Central memory CD4-positive, alpha-beta T cell (primary cell): ENCODE measurements at regions not wholly inside any gene's neighbourhood (a gene's known extent, or its start where the extent isn't known, plus 50 kb on each side); places are given as distances from the start of the nearest gene placed in this dataset.
"Not testable (repeated sequence)": the region's sequence is repeated elsewhere in the genome, so short reads cannot be mapped to it uniquely, and the experiment has no call there.

Source experiments
- DNase-seq: peaks from one replicate; pipeline ENCODE4 v3.0.0; 2022

DNA sequence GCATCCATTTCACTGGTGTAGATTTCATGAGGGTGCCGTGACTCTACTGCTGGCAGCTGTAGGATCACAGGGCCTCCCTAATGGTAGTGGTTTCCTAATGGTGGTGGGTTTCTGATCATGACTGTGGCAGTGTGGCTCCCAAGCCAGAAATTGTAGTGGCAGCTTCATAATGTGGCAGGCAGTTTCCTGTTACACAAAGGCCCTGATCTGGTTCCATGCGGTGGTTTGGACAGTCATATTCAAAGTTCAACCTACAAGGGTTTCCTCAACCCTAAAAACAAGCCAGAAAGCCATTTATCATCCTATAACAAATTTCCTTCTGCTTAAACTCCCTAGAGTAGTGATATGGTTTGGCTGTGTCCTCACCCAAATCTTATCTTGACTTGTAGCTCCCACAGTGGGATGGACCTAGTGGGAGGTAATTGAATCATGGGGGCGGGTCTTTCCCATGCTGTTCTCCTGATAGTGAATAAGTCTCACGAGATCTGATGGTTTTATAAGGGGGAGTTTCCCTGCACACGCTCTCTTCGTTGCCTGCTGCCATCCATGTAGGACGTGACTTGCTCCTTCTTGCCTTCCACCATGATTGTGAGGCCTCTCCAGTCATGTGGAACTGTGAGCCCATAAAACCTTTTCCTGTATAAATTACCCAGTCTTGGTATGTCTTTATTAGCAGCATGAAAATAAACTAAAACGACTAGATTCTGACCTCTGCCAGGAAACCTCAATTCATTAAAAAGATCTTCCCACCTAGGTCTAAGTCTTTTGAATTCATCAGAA, 257.1 kb downstream of the EFCAB11 start:
- no peak for DNase-seq

DNA sequence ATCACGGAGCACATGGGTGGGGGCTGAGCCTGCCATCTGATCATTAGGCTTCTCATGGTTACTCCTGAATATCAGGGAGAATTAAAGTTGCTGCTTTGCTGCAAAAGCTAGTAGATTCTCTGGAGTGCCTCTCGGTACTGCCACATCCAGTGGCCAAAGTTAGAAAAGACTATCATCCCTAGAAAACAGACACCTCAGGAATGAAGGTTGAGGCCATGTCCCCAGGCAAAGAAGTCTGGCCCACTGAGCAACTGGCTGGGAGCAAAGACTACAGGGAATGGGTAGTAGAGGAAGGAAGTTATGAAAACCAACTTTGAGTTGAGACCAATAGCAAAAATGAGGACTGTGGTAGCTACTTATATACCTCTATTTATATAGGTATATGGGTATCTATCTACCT, 258.7 kb downstream of the EFCAB11 start:
- no peak for DNase-seq

DNA sequence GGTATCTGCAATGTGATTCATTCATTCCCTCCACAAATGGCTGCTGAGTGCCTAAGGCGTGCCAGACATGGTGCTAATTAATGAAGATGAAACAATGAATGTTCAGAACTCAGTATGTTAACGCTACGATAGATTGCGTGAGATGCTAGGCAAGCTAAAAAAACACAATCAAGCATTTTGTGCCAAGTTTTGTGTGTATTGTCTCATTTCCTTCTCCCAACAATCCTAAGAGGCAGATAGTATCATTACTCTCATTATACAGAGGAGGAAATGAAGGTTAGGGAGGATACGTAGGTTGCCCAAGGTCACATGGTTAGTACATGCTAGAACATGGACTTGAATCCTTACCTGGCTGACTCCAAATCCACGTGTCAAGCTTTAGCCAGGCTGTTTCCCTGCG, 264.4 kb downstream of the EFCAB11 start:
- no peak for DNase-seq

DNA sequence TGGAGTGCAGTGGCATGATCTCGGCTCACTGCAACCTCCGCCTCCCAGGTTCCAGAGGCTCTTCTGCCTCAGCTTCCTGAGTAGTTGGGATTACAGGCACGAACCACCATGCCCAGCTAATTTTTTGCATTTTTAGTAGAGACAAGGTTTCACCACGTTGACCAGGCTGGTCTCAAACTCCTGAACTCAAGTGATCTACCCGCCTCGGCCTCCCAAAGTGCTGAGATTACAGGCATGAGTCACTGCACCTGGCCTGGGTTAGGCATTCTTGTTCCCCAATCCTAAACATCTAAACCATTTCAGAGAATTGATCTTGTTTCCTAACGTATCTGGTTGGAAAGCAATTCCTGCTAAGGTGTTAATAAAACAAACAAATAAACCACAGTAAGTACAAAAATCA, 264.8 kb downstream of the EFCAB11 start:
- DNase-seq = not testable (repeated sequence)

DNA sequence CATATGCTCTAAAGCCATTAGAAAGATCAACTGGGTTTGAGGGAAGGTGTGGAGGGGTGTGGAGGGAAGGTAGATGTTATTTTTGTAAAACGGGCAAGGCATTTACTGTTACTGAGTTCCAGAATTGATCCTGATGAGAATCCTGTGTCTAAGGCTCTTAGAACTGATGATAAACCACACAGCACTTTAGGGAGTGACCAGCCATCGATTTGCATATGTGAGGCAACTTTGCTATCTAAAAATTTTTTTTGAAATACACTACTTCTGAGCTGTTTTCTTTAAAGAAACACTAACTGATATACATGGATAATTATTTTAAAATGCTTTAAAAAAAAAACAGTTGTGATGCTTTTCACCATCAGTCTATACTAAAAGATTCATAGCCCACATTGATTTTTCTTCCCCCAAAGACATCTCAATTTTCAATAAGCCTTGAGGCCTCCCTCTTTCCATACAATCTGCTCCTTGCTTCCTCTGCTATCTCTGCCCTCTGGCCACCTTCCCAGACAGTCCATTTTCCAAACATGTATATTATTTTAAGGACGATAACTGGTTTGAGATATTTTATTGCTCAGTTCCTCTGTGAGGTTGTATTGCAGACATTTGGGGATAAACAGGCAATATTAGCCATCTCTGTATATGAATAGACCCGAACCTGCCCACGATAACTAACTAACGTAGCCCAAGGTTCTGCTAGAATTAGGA, 265.9 kb downstream of the EFCAB11 start:
- DNase-seq = no peak

DNA sequence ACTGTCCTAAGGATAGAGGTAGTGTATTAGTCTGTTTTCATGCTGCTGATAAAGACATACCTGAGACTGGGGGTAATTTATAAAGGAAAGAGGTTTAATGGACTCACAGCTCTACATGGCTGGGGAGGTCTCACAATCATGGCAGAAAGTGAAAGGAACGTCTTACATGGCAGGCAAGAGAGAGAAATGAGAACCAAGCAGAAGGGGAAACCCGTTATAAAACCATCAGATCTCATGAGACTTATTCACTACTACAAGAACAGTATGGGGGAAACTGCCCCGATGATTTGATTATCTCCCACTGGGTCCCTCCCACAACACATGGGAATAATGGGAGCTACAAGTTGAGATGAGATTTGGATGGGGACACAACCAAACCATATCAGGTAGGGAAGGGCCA, 267.4 kb downstream of the EFCAB11 start:
- not testable (repeated sequence) for DNase-seq

DNA sequence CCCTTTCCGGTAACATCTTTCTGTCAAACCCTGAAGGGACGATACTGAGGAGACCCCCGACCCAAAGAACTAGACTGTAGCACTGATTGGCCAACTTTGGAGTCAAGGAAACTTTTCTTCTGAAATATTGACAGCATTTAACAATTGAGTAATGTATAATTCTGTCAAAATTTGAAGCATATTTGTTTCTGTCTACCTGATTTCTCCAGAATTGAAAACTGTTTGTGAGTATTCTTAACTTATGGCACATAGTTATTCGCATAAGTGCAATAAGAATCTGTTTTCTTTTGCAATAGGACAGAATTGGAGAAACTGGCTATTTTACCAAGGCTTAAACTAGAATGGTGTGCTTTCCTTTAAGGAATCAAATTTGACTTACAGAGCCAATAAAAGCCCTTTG, 267.1 kb upstream of the FOXN3 start:
- DNase-seq = no peak

DNA sequence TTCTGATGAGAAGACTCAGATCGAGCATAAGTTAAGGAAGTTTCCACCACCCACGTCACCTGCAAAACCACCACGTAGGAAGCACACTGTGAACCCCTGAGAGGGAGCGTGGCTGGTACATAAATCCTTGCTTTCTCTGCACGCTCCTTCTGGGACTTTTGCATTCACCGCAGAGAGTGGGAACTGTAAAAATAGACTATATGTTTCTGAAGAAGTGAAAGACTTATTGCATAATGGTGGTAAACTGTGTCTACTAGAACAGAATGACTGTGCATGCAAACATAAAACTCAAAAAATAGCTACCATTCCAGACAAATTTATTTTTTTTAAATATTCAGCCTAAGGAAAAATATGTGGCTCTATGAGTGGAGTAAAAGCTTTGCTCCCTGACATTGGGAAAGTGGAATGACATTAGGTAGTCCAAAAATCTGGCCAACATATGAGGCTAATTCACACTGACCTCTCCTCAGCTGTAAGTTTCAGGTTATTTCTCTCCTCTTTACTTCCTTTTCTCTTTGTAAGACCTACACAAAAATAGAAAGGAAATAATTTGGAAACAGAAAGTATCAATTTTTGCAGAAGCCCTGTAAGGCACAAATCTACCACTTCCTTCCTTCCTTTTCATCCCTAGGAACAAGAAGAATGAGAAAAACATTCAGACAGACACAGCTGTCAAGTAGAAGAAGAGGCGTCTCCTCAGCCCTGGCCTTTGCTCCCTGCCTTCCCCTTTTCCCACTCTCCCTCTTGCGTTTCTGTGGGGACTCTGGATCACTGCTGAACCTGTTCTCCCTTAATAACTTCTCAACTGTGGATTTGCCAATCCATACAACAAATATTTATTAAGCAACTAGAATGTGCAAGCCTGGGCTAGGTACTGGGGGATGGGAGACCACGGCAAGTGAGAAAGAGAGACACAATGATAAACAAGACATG, 264.3 kb upstream of the FOXN3 start:
- DNase-seq = peak; percentile 9

DNA sequence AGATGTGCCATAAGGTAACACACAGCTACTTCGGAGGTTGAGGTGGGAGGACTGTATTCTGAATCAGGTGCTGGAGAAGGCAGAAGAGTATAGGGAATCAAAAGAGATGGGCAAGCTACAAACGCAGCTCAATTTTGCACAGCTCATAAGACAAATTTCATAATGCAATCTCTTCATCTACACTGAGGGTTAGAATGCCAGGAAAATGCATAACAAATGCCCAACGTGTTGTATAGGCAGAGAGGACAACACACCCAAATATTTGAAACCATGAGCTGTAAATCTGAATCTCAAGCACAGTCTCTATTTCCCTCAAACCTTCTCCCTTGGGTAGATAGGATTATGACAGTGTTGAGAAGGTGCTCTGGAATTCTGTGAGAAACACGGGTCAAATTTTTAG, 263.1 kb upstream of the FOXN3 start:
- DNase-seq = no peak

DNA sequence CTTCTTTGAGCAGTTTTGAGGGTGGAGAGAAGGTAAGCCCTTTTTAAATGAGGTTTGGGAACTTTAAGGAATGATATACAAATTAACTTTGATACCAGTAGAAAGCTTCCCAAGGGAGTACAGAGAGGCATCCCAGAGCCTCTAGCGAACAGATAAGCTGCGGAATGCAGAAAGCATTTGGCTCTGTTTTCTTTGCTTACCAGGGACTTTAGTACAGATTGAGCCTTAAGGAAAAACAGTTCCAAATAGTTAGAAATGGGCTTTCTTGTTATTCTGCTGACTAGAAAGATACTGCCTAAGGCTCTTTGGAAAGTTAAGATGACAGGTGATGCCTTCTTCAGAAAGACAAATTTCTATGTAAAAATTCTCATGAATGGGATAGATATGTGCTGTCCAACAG, 261.7 kb upstream of the FOXN3 start:
- DNase-seq = no peak

DNA sequence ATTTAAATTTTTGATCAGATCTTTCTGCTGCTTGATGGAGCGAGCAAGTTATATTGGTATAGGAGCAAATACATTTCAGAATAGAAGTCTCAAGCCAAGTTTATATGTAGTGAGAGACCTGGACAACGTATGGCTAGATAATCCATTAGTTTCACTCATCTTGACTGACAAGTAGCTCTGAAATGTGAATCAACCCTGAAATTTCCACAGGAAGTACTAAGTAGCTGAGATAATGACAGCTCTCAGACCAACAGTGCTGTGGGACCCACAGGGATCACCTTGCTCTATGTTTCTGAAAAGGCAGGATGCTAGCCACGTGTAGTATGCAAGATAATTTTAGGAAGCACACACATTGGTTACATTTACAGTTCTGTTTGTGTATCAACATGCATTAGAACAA, 258.6 kb upstream of the FOXN3 start:
- no peak for DNase-seq

DNA sequence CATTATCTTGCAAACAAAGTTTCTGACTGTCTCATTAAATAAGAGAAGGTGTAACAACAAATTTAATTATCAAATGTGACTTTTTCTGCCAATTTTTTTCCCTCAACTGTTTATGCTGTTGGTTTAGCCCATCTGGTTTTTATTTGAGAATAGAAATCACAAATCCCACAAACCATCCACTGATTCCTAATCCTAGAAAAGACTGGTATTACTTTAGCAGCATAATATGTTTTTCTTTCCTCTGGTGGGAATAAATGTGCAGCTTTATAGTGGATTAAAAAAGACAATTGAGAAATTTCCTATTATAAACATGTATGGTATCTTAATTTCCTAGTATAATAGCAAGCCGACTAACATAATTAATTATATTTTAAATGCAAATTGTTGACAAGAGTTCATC, 257.9 kb upstream of the FOXN3 start:
- no peak for DNase-seq

DNA sequence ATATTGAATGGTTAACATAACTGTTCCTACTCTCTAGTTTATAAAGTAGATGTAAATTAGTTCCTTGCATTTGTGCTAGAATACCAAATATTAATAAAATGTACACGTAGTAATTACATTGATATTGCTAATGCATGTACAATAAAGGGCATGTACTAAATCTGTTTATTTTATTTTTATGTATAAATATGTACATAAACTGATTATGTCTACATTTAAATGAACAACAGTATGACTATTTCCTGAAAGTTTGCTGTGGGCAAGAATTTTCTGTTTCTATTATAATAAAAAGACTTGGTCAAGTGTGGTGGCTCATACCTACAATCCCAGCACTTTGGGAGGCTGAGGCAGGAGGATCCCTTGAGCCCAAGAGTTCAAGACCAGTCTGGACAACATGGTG, 257.2 kb upstream of the FOXN3 start:
- no peak for DNase-seq

DNA sequence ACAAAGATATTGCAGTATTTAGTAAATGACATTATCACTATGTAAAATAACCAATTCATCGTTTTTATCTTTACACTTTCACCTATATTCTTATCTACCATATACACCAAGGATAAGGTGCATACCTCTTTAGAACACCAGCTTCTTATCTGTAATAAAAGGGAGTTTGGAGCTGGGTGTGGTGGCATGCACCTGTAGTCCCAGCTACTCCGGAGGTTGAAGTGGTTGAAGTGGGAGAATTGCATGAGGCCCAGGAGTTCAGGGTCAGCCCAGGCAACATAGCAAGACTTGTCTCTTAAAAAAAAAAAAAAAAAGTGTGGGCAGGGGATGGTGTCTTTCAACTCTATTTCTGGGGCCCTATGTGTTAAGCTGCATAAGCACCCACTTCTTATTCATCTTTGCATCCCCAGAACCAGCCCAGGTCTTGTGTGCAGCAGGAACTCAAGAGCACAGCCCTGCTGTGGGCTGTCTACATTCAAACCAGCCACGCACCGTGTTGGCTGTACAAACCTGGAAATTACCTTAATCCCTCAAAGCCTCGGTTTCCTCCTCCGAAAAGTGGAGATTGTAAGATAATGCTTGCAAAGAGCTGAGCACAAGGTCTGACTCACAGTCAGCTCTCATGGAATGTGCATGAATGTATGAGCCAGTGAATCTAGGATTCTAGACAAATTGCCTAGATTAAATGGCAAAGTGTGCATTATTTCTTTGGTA, 256.6 kb upstream of the FOXN3 start:
- DNase-seq = no peak

DNA sequence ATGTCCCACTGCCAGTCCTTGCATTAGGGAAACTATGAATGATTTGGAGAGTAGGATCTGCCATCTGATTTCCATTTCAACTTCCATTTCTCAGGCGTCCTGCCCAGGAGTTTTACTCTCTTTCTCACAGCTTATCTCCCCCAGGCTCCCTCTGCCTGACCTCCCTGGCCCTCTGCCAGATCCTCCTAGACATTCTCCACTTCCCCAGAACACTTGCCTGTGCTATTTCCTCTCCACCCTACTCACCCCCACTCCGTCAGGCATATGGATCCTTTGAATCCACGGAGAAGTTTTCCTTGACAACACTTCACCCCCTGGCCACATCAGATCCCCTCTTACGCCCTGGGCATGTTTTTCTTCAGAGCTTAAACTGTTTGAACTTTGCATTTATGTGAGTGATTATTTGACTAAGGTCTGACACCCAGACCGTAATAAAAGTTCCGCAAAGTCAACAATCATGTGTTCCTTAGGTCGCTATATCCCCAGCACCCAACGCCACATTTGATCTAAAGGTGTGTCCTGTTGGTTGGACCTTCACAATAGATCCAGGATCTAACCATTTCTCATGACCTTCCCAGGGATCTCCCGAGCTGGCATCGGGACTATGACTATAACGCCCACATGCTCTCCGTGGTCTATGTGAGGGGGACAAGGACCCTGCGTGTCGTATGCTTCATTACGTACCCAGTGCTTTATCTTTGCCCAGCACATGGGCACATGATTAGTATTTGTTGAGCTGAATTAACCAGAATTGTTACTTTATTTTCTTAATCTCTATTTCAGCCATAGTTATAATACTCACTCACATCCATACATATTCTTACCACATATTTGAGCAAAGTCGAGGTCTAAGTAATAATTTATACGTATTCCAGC, 255.8 kb upstream of the FOXN3 start:
- no peak for DNase-seq

DNA sequence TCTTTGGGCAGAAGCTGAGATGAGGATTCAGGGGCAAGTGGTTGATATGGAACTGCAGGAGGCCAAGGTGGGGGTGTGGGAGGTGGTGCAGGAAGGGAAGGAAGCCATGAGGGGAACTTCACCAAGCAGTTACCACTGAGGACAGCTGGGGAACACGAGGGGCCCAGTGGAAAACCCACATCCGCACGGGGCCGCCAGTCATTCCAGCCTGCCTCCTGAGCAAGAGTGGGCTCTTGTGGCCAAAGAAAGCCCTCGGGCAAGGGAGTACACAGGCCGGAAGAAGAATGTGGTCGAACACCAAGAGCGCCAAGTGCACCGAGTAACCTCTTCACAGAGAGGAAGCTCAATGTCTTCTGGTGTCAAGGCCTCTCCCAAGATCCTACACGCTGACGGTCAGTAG, 252.2 kb upstream of the FOXN3 start:
- DNase-seq = no peak

DNA sequence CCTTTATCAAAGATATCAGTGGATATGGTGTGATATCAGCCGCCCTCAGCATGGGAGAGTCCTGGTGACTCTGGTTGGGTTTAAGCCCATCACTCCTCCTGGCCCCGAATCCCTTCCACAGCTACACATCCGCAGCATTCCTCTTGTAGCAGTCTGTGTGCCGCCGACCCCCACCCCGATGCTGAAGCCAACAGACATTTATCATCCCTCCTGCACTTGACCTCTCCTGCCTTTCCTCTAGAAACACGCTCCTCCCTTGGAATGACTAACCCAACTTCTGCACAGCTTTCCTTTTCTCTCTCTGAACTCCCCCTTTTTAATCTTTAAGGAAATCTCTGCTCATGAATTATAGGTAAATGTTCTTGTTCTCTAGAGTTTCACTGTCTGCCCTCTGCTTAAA, 250.9 kb upstream of the FOXN3 start:
- no peak for DNase-seq

DNA sequence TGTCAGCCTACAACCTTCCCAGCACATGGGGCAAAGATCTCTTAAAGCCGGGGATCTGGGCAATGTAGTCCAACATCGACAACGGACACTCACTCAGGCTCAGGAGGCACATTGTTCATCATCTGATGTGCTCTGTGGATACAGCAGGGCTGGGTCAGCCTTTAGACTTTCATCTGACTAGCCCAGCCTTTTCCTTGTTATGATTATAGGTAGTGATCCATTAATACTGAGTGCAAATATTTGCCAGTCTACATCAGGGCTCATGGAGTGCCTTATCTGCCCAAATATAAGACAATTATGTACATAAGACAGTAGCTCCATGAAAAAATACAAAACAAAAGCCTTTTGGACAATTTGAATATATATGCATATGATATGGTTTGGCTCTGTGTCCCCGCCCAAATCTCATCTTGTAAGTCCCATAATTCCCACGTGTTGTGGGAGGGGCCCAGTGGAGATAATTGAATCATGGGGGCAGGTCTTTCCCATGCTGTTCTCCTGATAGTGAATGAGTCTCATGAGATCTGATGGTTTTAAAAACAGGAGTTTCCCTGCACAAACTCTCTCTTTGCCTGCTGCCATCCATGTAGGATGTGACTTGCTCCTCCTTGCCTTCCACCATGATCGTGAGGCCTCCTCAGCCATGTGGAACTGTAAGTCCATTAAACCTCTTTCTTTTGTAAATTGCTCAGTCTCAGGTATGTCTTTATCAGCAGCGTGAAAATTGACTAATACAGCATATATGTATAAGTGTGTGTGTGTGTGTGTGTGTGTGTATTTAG, 248.5 kb upstream of the FOXN3 start:
- DNase-seq = not testable (repeated sequence)

DNA sequence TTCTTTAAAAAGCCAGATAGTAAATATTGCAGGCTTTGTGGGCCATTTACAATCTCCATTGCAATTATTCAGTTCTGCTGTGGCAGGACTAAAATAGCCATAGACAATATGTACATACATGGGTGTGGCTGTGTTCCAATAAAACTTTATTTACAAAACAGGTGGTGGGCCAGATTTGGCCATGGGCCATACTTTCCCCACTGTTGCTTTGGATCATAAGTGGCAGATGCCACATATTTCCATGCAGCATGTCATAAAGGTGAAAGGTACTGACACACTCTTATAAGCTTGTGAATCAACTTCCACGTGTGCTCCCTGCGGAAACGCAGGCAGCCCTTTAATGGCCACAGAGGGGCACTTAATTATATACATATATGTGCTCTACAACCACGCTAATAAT, 244.4 kb upstream of the FOXN3 start:
- DNase-seq = no peak

DNA sequence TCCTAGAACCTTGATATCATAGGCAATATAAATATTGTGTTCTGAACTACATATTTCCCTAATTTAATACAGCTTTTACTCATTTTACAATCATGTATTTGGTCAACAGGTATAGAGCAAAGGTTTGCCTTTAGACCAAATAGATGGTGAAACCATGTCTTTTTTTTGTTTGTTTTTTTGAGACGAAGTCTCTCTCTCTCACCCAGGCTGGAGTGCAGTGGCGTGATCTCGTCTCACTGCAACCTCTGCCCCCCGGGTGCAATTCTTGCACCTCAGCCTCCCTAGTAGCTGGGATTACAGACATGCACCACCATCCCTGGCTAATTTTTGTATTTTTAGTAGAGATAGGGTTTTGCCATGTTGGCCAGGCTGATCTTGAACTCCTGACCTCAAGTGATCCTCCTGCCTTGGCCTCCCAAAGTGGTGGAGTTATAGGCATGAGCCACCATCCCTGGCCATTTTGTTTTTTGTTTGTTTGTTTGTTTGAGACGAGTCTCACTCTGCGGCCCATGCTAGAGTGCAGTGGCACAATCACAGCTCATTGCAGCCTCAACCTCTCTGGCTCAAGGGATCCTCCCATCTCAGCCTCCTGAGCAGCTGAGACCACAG, 243.7 kb upstream of the FOXN3 start:
- not testable (repeated sequence) for DNase-seq
